GM23338 (cell line): ENCODE measurements at regions not wholly inside any gene's neighbourhood (a gene's known extent, or its start where the extent isn't known, plus 50 kb on each side); places are given as distances from the start of the nearest gene placed in this dataset.

Source experiments
- ATAC-seq: fragments of 200-7000 bp; cut with Tn5 transposase; 3 replicates; pipeline ENCODE4 v1.9.1; 2020
- DNase-seq: peaks from one replicate; pipeline ENCODE4 v3.0.0-alpha.2; 2015; ENCODE audit warnings: low spot score
- H2AFZ ChIP-seq: fragments of 200-600 bp; sonication (generic); 2 replicates; pipeline ENCODE4 v1.8.0; 2016; ENCODE audit warnings: antibody characterized with exemption, mild to moderate bottlenecking, moderate library complexity
- H3F3A ChIP-seq: fragments of 200-600 bp; sonication (generic); replicated peaks from 2 replicates; pipeline ENCODE4 v1.8.0; 2017; ENCODE audit warnings: antibody characterized with exemption, mixed run types, low read depth
- H3K27ac ChIP-seq: fragments of 200-600 bp; sonication (generic); 2 replicates; pipeline ENCODE4 v1.6.1; 2016; ENCODE audit warnings: low read depth
- H3K27me3 ChIP-seq: fragments of 200-600 bp; sonication (generic); 2 replicates; pipeline ENCODE4 v1.8.0; 2016; ENCODE audit warnings: mild to moderate bottlenecking, mixed run types, moderate library complexity; ENCODE audit not compliant: insufficient read depth
- H3K36me3 ChIP-seq: fragments of 200-600 bp; sonication (generic); 2 replicates; pipeline ENCODE4 v1.8.0; 2016; ENCODE audit warnings: mild to moderate bottlenecking; ENCODE audit not compliant: insufficient read depth
- H3K4me1 ChIP-seq: fragments of 200-600 bp; sonication (generic); 2 replicates; pipeline ENCODE4 v1.8.0; 2016; ENCODE audit warnings: mild to moderate bottlenecking, moderate library complexity; ENCODE audit not compliant: insufficient read depth
- H3K4me2 ChIP-seq: fragments of 200-600 bp; sonication (generic); 2 replicates; pipeline ENCODE4 v1.7.1; 2017; ENCODE audit warnings: mixed run types
- H3K4me3 ChIP-seq: fragments of 200-600 bp; sonication (generic); 2 replicates; pipeline ENCODE4 v1.6.1; 2016; ENCODE audit warnings: mixed run types
- H3K79me2 ChIP-seq: fragments of 200-600 bp; sonication (generic); replicated peaks from 2 replicates; pipeline ENCODE4 v1.8.0; 2017; ENCODE audit warnings: mild to moderate bottlenecking; ENCODE audit not compliant: insufficient read depth
- H3K9me2 ChIP-seq: fragments of 200-600 bp; sonication (generic); 2 replicates; pipeline ENCODE4 v1.8.0; 2017; ENCODE audit not compliant: insufficient read depth
- H4K20me1 ChIP-seq: fragments of 200-600 bp; sonication (generic); replicated peaks from 2 replicates; pipeline ENCODE4 v1.8.0; 2017; ENCODE audit warnings: mild to moderate bottlenecking; ENCODE audit not compliant: insufficient read depth
- H3K27ac Mint-ChIP-seq: 2 replicates; pipeline ENCODE4 v1.8.0; 2020; ENCODE audit warnings: inconsistent platforms, mild to moderate bottlenecking, moderate library complexity, mixed read lengths
- H3K27me3 Mint-ChIP-seq: 3 replicates; pipeline ENCODE4 v1.8.0; 2022; ENCODE audit warnings: low read depth, mild to moderate bottlenecking, moderate library complexity, mixed read lengths, inconsistent platforms; ENCODE audit not compliant: insufficient read depth, poor library complexity
- H3K36me3 Mint-ChIP-seq: 3 replicates; pipeline ENCODE4 v1.8.0; 2021; ENCODE audit warnings: low read depth, mild to moderate bottlenecking, inconsistent platforms, moderate library complexity, mixed read lengths
- H3K4me1 Mint-ChIP-seq: 3 replicates; pipeline ENCODE4 v1.8.0; 2020; ENCODE audit warnings: mild to moderate bottlenecking, inconsistent platforms, mixed read lengths
- H3K4me3 Mint-ChIP-seq: 3 replicates; pipeline ENCODE4 v1.8.0; 2021; ENCODE audit warnings: moderate library complexity, mild to moderate bottlenecking, inconsistent platforms, mixed read lengths
- H3K9me3 Mint-ChIP-seq: 3 replicates; pipeline ENCODE4 v1.8.0; 2020; ENCODE audit warnings: moderate library complexity, mild to moderate bottlenecking, inconsistent platforms, mixed read lengths
- CREB1 ChIP-seq: fragments of 250-450 bp; sonication (Bioruptor Pico); IDR thresholded peaks from 2 replicates; pipeline ENCODE4 v1.5.0; 2020; ENCODE audit warnings: low read depth, mild to moderate bottlenecking, moderate library complexity
- CTCF ChIP-seq, 2 experiments: fragments of 200-600 bp in 1 of 2; sonication (generic) in 1 of 2; conservative IDR thresholded peaks; 2 replicates each; pipeline versions ENCODE4 v1.5.1 to v1.6.1; 2016 to 2017; ENCODE audit warnings: antibody characterized with exemption in 2 of 2, low read depth in 2 of 2, mild to moderate bottlenecking in 2 of 2, moderate library complexity in 1 of 2
- ETS1 ChIP-seq: IDR thresholded peaks from 2 replicates; pipeline ENCODE4 v1.6.1; 2016; ENCODE audit warnings: antibody characterized with exemption
- EZH2 ChIP-seq: fragments of 200-600 bp; sonication (generic); IDR thresholded peaks from one replicate; pipeline ENCODE4 v1.8.0; 2017; ENCODE audit warnings: antibody characterized with exemption, mild to moderate bottlenecking, low read depth; ENCODE audit not compliant: unreplicated experiment
- EZH2phosphoT487 ChIP-seq: fragments of 200-600 bp; sonication (generic); IDR thresholded peaks from one replicate; pipeline ENCODE4 v1.8.1; 2018; ENCODE audit warnings: antibody characterized with exemption; ENCODE audit not compliant: unreplicated experiment
- JUNB ChIP-seq: IDR thresholded peaks from one replicate; pipeline ENCODE4 v1.6.1; 2016; ENCODE audit warnings: antibody characterized with exemption; ENCODE audit not compliant: unreplicated experiment
- NANOG ChIP-seq: IDR thresholded peaks from 2 replicates; pipeline ENCODE4 v1.6.1; 2016; ENCODE audit warnings: antibody characterized with exemption, borderline replicate concordance
- POLR2AphosphoS5 ChIP-seq: IDR thresholded peaks from 2 replicates; pipeline ENCODE4 v1.6.1; 2016; ENCODE audit warnings: antibody characterized with exemption, low read depth
- REST ChIP-seq: IDR thresholded peaks from one replicate; pipeline ENCODE4 v1.6.1; 2018; ENCODE audit warnings: antibody characterized with exemption; ENCODE audit not compliant: unreplicated experiment
- STAT1 ChIP-seq: IDR thresholded peaks from one replicate; pipeline ENCODE4 v1.6.1; 2016; ENCODE audit warnings: antibody characterized with exemption; ENCODE audit not compliant: unreplicated experiment
- ZNF114 ChIP-seq: fragments of 250-450 bp; sonication (Bioruptor Pico); IDR thresholded peaks from 2 replicates; pipeline ENCODE4 v1.5.0; 2020; ENCODE audit warnings: mild to moderate bottlenecking, moderate library complexity
- ZNF331 ChIP-seq: fragments of 250-450 bp; sonication (Bioruptor Pico); IDR thresholded peaks from 2 replicates; pipeline ENCODE4 v1.5.0; 2020; ENCODE audit warnings: low read depth, mild to moderate bottlenecking, moderate library complexity
- ZNF462 ChIP-seq: fragments of 250-450 bp; sonication (Bioruptor Pico); IDR thresholded peaks from 2 replicates; pipeline ENCODE4 v1.5.0; 2020; ENCODE audit warnings: mild to moderate bottlenecking, moderate library complexity

GRCh38 chr10:29866356-29866755 is 193.0 kb downstream of the JCAD start:
- Mint-ChIP-seq H3K36me3 (no peaks in the 10 kb centered on the region), H3K27me3 (no peaks in the 10 kb centered on the region), H3K4me1 (no peaks in the 10 kb centered on the region), H3K4me3 (no peak overlapping the region), H3K27ac (no peak overlapping the region), H3K9me3 (peaks cover 3% of the 10 kb centered on the region; the same call in 2 of the 3 replicates)
- TF ChIP-seq CTCF (conservative IDR thresholded peaks at IDR 0.05; ENCODE audit: low read depth in 2 of 2) (no peak), REST (no peak), NANOG (no peak), EZH2phosphoT487 (no peak), ZNF331 (CRISPR knock-in tag) (no peak), ZNF462 (no peak), CREB1 (no peak), ZNF114 (CRISPR knock-in tag) (no peak), ETS1 (no peak), POLR2AphosphoS5 (no peak), EZH2 (no peak), JUNB (no peak), STAT1 (no peak)
- Histone ChIP-seq H4K20me1 (no peaks in the 10 kb centered on the region), H3K36me3 (no peaks in the 10 kb centered on the region), H3K9me2 (0 out of 2 replicates have a peak, but pooled peaks cover 14% of the 10 kb centered on the region), H2AFZ (no peak overlapping the region), H3K4me2 (no peak overlapping the region), H3K27me3 (no peaks in the 10 kb centered on the region), H3K4me3 (no peak overlapping the region), H3K27ac (no peak overlapping the region), H3K4me1 (no peaks in the 10 kb centered on the region), H3K79me2 (no peaks in the 10 kb centered on the region), H3F3A (no peaks in the 10 kb centered on the region)
- ATAC-seq (no peak), DNase-seq (no peak)
